WTC11 (cell line): ENCODE measurements at regions not wholly inside any gene's neighbourhood (a gene's known extent, or its start where the extent isn't known, plus 50 kb on each side); places are given as distances from the start of the nearest gene placed in this dataset.

Experiments used
- ATAC-seq: fragments of 200-7000 bp; cut with Tn5 transposase; 2 replicates; pipeline ENCODE4 v1.10.0; 2021; ENCODE audit warnings: mild to moderate bottlenecking, moderate library complexity
- CTCF ChIA-PET: fragments of 300-600 bp; sonication (Branson Sonifier 250); formaldehyde crosslinking; loops from one replicate; lab custom pipeline; 2021; ENCODE audit warnings: antibody characterized with exemption; lab: Charles Lee
- POLR2A ChIA-PET: fragments of 350-600 bp; sonication (Branson Sonifier 250); formaldehyde crosslinking; loops from one replicate; lab custom pipeline; 2021; ENCODE audit warnings: antibody characterized with exemption; lab: Charles Lee
- DNase-seq: peaks from one replicate; pipeline ENCODE4 v3.0.0; 2021; ENCODE audit warnings: low spot score
- H3K27ac Mint-ChIP-seq: 2 replicates; pipeline ENCODE4 v1.8.0; 2021; ENCODE audit warnings: mixed read lengths
- H3K27me3 Mint-ChIP-seq: 2 replicates; pipeline ENCODE4 v1.8.0; 2021; ENCODE audit warnings: low read depth, mild to moderate bottlenecking, moderate library complexity, mixed read lengths
- H3K36me3 Mint-ChIP-seq: 2 replicates; pipeline ENCODE4 v1.8.0; 2021; ENCODE audit warnings: mixed read lengths
- H3K4me1 Mint-ChIP-seq: 2 replicates; pipeline ENCODE4 v1.8.0; 2022; ENCODE audit warnings: mixed read lengths
- H3K4me3 Mint-ChIP-seq: 2 replicates; pipeline ENCODE4 v1.8.0; 2021; ENCODE audit warnings: mild to moderate bottlenecking, moderate library complexity, mixed read lengths
- H3K9me3 Mint-ChIP-seq: 2 replicates; pipeline ENCODE4 v1.8.0; 2021; ENCODE audit warnings: mixed read lengths
- ATF1 ChIP-seq: sonication (generic); formaldehyde crosslinking; IDR thresholded peaks from 2 replicates; pipeline ENCODE4 v1.8.1; 2023; ENCODE audit warnings: mild to moderate bottlenecking, moderate library complexity, missing genetic modification reagents
- GRHL2 ChIP-seq: fragments of 250-450 bp; sonication (Bioruptor Pico); IDR thresholded peaks from 2 replicates; pipeline ENCODE4 v1.8.0; 2022; ENCODE audit warnings: mild to moderate bottlenecking, moderate library complexity; ENCODE audit not compliant: insufficient replicate concordance, severe bottlenecking
- MXD4 ChIP-seq: fragments of 250-450 bp; sonication (Bioruptor Pico); IDR thresholded peaks from 2 replicates; pipeline ENCODE4 v1.8.0; 2021; ENCODE audit warnings: mild to moderate bottlenecking, moderate library complexity, borderline replicate concordance
- MYBL2 ChIP-seq: sonication (generic); formaldehyde crosslinking; IDR thresholded peaks from 2 replicates; pipeline ENCODE4 v1.8.1; 2023; ENCODE audit warnings: mild to moderate bottlenecking, moderate library complexity, missing genetic modification reagents
- NFYB ChIP-seq: sonication (generic); formaldehyde crosslinking; conservative IDR thresholded peaks from 2 replicates; pipeline ENCODE4 v1.8.0; 2022; ENCODE audit warnings: low read depth, missing genetic modification reagents
- PRRX2 ChIP-seq: fragments of 250-450 bp; sonication (Bioruptor Pico); IDR thresholded peaks from 2 replicates; pipeline ENCODE4 v1.8.0; 2021; ENCODE audit warnings: mild to moderate bottlenecking
- RELA ChIP-seq: sonication (generic); formaldehyde crosslinking; IDR thresholded peaks from 2 replicates; pipeline ENCODE4 v1.8.1; 2022; ENCODE audit warnings: missing genetic modification reagents, mild to moderate bottlenecking, borderline replicate concordance
- TCF7 ChIP-seq: sonication (generic); formaldehyde crosslinking; IDR thresholded peaks from 2 replicates; pipeline ENCODE4 v1.8.0; 2022; ENCODE audit warnings: mild to moderate bottlenecking, low read depth, missing genetic modification reagents, moderate library complexity
- TF ChIP-seq, protein P1 (sequence below): sonication (generic); formaldehyde crosslinking; IDR thresholded peaks from 2 replicates; pipeline ENCODE4 v1.8.0; 2023; ENCODE audit warnings: missing genetic modification reagents, mild to moderate bottlenecking, borderline replicate concordance
- TF ChIP-seq, protein P2 (sequence below): fragments of 250-450 bp; sonication (Bioruptor Pico); conservative IDR thresholded peaks from 2 replicates; pipeline ENCODE4 v1.9.0; 2021; ENCODE audit warnings: mild to moderate bottlenecking
- TF ChIP-seq, protein P3 (sequence below): sonication (generic); formaldehyde crosslinking; IDR thresholded peaks from 2 replicates; pipeline ENCODE4 v1.8.1; 2022; ENCODE audit warnings: low read depth, mild to moderate bottlenecking, moderate library complexity, missing genetic modification reagents, borderline replicate concordance
- TF ChIP-seq, protein P4 (sequence below): sonication (generic); formaldehyde crosslinking; IDR thresholded peaks from 2 replicates; pipeline ENCODE4 v1.8.1; 2022; ENCODE audit warnings: mild to moderate bottlenecking, moderate library complexity, missing genetic modification reagents
- TF ChIP-seq, protein P5 (sequence below): fragments of 250-450 bp; sonication (Bioruptor Pico); IDR thresholded peaks from 2 replicates; pipeline ENCODE4 v1.9.0; 2021; ENCODE audit warnings: mild to moderate bottlenecking
- TF ChIP-seq, protein P6 (sequence below): sonication (generic); formaldehyde crosslinking; conservative IDR thresholded peaks from 2 replicates; pipeline ENCODE4 v1.8.1; 2023; ENCODE audit warnings: mild to moderate bottlenecking, low read depth, missing genetic modification reagents, moderate library complexity

DNA sequence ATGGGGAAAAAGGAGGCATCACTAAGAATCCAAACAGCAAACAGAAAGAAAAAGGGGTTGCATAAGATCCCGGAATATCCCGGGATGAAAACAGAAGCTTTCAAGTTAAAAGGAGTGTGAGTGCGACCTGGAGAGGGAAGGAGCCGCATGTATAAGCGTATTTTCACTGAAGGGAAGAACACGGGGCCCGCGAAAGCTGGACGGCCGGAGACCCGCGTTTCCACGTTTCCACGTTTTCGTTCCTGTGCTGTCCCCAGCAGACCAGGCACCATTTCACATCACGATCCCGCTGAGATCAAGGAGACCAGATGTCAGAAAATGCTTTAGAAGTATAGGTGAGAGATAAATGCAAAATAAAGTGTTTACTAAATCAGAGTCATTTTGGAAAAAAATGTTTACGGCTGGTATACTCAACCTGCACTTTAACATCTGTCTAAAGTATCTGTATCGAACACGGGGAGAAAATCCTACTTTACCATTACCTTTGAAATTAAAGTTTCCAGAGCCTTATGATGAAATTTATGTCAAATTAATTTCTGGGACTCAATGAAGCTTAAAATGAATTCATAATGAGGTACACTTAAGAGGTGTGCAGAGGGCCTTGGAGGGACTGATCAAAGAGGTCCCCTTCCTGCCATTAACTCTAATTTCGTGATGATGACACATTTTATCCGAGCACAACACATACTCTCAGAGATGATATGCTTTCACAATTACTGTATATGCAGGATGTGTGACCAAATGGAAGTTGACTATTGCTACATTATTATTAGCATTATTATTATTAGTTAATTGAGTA, 71.0 kb upstream of the SALL3 start (continued):
- TF ChIP-seq, protein P1, sequence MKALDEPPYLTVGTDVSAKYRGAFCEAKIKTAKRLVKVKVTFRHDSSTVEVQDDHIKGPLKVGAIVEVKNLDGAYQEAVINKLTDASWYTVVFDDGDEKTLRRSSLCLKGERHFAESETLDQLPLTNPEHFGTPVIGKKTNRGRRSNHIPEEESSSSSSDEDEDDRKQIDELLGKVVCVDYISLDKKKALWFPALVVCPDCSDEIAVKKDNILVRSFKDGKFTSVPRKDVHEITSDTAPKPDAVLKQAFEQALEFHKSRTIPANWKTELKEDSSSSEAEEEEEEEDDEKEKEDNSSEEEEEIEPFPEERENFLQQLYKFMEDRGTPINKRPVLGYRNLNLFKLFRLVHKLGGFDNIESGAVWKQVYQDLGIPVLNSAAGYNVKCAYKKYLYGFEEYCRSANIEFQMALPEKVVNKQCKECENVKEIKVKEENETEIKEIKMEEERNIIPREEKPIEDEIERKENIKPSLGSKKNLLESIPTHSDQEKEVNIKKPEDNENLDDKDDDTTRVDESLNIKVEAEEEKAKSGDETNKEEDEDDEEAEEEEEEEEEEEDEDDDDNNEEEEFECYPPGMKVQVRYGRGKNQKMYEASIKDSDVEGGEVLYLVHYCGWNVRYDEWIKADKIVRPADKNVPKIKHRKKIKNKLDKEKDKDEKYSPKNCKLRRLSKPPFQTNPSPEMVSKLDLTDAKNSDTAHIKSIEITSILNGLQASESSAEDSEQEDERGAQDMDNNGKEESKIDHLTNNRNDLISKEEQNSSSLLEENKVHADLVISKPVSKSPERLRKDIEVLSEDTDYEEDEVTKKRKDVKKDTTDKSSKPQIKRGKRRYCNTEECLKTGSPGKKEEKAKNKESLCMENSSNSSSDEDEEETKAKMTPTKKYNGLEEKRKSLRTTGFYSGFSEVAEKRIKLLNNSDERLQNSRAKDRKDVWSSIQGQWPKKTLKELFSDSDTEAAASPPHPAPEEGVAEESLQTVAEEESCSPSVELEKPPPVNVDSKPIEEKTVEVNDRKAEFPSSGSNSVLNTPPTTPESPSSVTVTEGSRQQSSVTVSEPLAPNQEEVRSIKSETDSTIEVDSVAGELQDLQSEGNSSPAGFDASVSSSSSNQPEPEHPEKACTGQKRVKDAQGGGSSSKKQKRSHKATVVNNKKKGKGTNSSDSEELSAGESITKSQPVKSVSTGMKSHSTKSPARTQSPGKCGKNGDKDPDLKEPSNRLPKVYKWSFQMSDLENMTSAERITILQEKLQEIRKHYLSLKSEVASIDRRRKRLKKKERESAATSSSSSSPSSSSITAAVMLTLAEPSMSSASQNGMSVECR = no peak
- TF ChIP-seq, protein P2, sequence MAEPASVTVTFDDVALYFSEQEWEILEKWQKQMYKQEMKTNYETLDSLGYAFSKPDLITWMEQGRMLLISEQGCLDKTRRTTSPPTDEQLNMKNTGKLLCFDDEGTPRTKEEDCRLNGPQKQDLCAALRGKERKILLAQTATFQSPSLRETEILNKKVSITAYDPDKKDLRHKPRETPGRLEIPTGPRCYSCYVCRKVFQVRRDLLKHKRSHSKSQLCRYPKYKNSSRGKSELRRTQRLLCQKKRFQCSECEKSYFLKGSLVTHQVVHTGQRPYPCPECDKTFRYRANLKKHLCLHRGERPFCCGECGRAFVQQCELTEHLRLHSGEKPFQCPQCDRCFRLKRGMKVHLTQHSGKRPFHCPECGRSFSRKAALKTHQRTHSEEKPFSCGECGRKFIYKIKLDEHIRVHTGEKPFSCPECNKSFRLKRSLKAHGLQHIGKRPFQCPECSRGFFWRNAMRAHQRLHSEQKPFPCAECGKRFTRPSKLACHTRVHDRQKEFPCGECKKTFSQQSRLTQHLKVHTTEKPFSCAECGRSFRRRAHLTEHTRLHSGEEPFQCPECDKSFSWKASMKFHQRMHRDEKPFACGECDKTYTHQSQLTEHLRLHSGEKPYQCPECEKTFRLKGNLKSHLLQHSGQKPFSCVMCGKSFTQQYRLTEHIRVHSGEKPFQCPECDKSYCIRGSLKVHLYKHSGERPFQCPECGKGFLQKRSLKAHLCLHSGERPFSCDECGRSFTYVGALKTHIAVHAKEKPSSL (CRISPR knock-in tag) = no peak
- TF ChIP-seq PRRX2 (CRISPR knock-in tag) (no peak), MXD4 (CRISPR knock-in tag) (no peak)
- TF ChIP-seq, protein P3, sequence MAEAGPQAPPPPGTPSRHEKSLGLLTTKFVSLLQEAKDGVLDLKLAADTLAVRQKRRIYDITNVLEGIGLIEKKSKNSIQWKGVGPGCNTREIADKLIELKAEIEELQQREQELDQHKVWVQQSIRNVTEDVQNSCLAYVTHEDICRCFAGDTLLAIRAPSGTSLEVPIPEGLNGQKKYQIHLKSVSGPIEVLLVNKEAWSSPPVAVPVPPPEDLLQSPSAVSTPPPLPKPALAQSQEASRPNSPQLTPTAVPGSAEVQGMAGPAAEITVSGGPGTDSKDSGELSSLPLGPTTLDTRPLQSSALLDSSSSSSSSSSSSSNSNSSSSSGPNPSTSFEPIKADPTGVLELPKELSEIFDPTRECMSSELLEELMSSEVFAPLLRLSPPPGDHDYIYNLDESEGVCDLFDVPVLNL (CRISPR knock-in tag) = no peak
- TF ChIP-seq, all 79 proteins: peak for 0

DNA sequence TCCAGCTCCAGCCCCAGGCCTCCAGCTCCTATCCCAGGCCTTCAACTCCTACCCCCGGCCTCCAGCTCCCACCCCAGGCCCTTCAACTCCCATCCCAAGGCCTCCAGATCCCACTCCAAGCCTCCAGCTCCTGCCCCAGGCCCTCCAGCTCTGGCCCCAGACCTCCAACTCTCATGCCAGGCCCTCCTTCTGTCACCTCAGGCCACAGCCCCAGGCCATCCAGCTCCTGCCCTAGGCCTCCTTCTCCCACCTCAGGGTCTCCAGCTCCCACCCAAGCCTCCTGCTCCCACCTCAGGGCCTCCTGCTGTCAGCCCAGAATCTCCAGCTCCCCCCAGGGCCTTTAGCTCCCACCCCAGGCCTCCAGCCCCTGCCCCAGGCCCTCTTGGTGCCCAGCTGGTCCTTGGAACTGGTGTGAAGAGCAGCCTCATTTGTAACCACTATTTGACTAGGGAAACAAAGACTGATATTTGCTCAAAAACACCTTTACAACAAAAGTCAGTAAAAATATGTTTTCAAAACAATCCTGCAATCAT, 67.8 kb upstream of the SALL3 start:
- no peak for DNase-seq
- POLR2A ChIA-PET = no interaction called here
- no peak for TF ChIP-seq NFYB (CRISPR knock-in tag)
- TF ChIP-seq, all 79 proteins: peak for 0
- Mint-ChIP-seq H3K36me3 (peaks cover 4% of the 10 kb centered on the region; the same call in 1 of the 2 replicates), H3K27me3 (no peaks in the 10 kb centered on the region; the same call in 1 of the 2 replicates), H3K4me1 (no peaks in the 10 kb centered on the region), H3K4me3 (no peak overlapping the region), H3K27ac (no peak overlapping the region), H3K9me3 (peaks cover 7% of the 10 kb centered on the region)
- CTCF ChIA-PET = no interaction called here
- ATAC-seq = no peak

DNA sequence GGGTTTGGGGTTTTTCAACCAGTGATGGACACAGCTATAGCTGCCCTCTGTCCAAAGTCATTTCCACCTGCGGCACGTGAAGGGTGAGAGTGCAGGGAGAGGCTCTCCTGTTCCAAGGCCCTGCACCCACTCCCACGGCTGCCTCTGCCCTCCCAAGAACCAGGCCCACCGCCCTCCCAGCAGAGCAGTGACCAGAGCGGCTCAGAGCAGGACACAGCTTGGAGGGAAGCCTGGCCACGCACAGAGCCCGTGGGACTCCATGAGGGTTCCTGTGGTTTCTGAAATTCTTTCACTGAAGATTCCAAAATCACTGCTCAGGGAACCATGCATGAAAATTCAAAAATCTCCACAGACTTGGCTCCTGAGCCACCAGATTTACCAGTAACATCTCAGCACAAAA, 67.3 kb upstream of the SALL3 start:
- Mint-ChIP-seq H3K36me3 (peaks cover 4% of the 10 kb centered on the region; the same call in 1 of the 2 replicates), H3K4me1 (no peaks in the 10 kb centered on the region), H3K27ac (no peak overlapping the region), H3K4me3 (no peak overlapping the region), H3K9me3 (peaks cover 9% of the 10 kb centered on the region), H3K27me3 (no peaks in the 10 kb centered on the region; the same call in 1 of the 2 replicates)
- ATAC-seq (no peak), DNase-seq (no peak)
- ChIA-PET POLR2A (no interaction called here), CTCF (no interaction called here)
- TF ChIP-seq RELA (no peak), TCF7 (CRISPR knock-in tag) (no peak), MYBL2 (CRISPR knock-in tag) (no peak), GRHL2 (CRISPR knock-in tag) (no peak), NFYB (CRISPR knock-in tag) (no peak), ATF1 (CRISPR knock-in tag) (no peak)
- TF ChIP-seq, protein P4, sequence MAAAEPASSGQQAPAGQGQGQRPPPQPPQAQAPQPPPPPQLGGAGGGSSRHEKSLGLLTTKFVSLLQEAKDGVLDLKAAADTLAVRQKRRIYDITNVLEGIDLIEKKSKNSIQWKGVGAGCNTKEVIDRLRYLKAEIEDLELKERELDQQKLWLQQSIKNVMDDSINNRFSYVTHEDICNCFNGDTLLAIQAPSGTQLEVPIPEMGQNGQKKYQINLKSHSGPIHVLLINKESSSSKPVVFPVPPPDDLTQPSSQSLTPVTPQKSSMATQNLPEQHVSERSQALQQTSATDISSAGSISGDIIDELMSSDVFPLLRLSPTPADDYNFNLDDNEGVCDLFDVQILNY (CRISPR knock-in tag) = no peak
- TF ChIP-seq, protein P5, sequence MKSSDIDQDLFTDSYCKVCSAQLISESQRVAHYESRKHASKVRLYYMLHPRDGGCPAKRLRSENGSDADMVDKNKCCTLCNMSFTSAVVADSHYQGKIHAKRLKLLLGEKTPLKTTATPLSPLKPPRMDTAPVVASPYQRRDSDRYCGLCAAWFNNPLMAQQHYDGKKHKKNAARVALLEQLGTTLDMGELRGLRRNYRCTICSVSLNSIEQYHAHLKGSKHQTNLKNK (CRISPR knock-in tag) = no peak
- TF ChIP-seq, protein P6, sequence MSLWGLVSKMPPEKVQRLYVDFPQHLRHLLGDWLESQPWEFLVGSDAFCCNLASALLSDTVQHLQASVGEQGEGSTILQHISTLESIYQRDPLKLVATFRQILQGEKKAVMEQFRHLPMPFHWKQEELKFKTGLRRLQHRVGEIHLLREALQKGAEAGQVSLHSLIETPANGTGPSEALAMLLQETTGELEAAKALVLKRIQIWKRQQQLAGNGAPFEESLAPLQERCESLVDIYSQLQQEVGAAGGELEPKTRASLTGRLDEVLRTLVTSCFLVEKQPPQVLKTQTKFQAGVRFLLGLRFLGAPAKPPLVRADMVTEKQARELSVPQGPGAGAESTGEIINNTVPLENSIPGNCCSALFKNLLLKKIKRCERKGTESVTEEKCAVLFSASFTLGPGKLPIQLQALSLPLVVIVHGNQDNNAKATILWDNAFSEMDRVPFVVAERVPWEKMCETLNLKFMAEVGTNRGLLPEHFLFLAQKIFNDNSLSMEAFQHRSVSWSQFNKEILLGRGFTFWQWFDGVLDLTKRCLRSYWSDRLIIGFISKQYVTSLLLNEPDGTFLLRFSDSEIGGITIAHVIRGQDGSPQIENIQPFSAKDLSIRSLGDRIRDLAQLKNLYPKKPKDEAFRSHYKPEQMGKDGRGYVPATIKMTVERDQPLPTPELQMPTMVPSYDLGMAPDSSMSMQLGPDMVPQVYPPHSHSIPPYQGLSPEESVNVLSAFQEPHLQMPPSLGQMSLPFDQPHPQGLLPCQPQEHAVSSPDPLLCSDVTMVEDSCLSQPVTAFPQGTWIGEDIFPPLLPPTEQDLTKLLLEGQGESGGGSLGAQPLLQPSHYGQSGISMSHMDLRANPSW (CRISPR knock-in tag) = no peak
